ENCODE measurements at regions not wholly inside any gene's neighbourhood (a gene's known extent, or its start where the extent isn't known, plus 50 kb on each side); places are given as distances from the start of the nearest gene placed in this dataset.
"Not testable (repeated sequence)": the region's sequence is repeated elsewhere in the genome, so short reads cannot be mapped to it uniquely, and the experiment has no call there.

GRCh38 chr12:128033473-128033872 lies 233.5 kb upstream of the TMEM132C start:
- no peak for DNase-seq

- DNase-seq, result no peak
These were observed 226.0 kb upstream of the TMEM132C start for GRCh38 chr12:128040971-128041370.

DNA sequence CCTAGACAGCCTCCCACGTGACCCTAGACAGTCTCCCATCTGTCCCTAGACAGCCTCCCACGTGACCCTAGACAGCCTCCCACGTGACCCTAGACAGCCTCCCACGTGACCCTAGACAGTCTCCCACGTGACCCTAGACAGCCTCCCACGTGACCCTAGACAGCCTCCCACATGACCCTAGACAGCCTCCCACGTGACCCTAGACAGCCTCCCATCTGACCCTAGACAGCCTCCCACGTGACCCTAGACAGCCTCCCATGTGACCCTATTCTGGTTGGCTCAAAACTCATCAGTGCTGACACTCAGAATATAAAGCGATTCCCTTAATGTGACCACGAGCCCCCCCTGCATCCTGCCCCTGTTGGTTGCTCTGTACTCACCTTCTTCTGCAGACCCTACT lies 224.7 kb upstream of the TMEM132C start:
- not testable (repeated sequence) for DNase-seq

DNA sequence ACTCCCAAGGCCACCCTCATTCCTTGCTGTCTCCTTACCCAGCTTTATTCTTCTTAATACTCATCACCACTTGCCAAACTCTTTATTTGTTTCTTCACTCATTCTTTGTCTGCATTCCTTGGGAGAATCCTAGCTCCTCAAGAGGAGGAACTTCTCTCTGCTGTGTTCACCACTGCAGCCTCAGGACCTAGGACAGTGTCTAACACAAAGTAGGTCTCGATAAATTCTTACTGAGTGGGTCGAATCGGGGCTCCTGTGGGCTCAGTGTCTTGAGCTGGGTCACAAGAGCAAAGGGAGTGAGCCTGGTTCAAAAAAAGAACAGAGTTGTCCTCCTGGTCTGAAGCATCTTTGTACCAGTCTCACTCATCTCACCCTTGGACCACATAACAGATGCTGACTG lies 224.1 kb upstream of the TMEM132C start:
- no peak for DNase-seq

DNA sequence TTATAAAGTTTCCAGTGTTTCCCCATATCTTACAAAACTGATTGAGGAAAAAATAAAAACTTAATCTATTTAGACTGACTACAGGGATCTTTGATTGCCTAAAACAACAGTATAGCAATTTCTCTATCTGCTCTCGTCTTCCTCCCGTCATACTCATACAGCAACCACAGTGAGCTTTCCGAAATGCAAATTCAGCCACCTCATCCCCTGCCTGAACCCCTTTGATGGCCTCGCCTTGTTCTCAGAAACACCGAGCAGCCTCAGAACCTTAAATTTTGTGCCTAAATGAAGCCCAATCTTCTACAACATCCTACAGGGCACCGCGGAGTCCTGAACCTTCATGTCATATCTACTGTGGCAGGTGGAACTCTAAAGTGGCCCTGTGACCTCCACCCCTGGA lies 223.7 kb upstream of the TMEM132C start:
- no peak for DNase-seq

DNA sequence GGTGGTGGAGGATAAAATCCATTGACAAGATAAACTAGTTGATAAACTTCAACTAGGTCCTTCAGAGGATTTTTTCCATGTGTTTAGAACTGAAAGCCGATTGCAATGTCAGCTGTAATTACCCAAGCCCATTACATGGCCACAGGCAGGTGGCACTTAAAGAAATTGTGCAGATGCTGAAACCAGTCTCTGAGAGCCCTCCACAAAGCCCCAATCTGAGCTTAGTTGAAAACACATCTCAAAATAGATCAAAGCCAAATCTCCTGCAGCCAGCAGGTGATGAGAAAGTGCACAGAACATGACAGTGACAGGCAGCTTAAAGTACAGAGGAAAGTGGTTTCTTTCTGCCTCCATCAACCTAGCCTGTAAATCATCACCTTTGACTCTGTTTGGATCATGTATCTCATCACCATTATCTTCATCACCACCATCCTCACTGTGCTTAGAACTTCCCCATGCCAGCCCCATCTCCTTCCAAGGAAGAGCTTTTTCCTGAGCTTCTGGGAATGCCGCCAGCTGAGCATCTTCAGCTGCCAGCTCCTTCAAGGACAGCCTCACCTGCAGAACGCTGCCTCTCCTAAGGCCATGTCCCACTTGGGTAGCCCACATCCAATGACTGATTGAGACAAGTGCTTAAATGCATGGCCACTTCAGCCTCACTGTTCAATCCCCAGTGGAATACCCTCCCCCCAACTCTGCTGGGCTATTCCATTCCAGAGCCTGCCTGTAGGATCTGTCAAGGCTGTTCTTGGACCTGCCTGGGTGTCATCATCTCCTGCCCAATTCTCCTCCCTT lies 219.5 kb upstream of the TMEM132C start:
- no peak for DNase-seq

DNA sequence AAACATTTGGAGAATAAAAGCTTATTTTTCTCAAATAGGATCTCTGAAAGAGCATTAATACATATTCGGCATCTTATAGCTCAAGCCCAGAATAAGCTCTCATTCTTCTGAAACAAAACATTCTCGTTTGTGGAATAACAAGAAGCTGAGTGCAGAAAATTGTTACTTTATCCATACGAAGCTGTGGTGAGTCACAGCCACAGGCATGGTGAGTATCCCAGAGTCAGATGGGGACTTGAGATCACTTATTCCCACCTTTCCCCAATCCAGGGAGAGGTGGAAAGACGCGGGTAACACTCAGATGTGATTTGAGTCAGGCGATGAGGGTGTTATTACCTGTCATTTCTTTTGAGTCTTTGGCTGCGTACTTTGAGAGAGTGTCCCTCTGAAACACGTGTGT lies 214.6 kb upstream of the TMEM132C start:
- DNase-seq, result no peak

DNA sequence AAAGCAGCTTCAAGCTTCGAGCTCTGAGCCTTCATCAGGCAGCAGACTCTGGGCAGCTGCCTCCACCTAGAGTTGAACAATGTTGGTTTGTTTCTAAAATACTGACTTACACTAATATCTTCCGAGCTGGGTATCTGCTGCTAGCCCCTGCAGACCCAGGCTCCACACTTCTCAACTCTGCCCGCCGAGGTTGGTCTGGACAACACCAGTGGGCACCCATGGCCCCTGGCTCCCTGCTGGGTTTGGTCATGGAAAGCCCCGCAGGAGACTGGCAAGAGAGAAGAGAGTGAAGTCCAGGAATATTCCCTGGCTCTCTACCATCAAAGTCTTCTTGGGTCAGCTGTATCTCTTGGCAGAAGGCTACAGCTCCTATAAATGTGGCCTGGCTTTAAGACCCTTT lies 214.2 kb upstream of the TMEM132C start:
- DNase-seq, result no peak

- no peak for DNase-seq
These were observed 211.4 kb upstream of the TMEM132C start for GRCh38 chr12:128055567-128055966.

DNA sequence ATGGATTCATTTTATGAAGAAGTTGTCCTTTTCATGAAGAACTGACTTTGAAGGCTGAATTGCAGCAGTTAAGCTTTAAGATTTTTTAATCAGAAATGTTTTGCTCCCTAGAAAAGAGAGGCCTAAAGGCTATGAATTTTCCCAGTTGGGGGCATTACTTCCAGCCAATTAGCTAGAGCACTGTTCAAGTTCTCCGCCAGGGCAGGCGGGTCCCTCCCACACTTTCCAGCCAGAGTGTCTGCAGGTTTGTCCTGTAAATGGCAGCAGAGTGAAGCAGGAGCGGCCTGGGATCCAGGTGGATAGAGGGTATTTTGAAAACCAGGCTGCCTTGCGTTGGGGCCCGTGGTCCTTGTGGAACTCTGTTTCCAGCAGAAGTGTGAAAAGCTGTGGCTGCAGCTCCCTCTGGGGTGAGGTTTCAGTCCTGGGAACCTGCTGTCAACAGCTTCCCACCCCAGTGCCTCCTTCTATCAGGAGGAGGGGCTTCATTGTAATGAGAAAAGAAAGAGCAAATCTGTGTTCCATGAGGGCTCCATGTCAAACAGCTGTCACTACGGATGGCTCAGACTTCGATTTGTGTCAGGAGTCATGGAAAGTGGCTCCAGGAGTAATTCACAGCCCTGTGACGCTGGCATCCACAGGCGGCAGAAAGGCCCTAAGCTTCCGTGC lies 210.7 kb upstream of the TMEM132C start:
- no peak for DNase-seq

GRCh38 chr12:128057586-128057985 lies 209.4 kb upstream of the TMEM132C start:
- no peak for DNase-seq

DNA sequence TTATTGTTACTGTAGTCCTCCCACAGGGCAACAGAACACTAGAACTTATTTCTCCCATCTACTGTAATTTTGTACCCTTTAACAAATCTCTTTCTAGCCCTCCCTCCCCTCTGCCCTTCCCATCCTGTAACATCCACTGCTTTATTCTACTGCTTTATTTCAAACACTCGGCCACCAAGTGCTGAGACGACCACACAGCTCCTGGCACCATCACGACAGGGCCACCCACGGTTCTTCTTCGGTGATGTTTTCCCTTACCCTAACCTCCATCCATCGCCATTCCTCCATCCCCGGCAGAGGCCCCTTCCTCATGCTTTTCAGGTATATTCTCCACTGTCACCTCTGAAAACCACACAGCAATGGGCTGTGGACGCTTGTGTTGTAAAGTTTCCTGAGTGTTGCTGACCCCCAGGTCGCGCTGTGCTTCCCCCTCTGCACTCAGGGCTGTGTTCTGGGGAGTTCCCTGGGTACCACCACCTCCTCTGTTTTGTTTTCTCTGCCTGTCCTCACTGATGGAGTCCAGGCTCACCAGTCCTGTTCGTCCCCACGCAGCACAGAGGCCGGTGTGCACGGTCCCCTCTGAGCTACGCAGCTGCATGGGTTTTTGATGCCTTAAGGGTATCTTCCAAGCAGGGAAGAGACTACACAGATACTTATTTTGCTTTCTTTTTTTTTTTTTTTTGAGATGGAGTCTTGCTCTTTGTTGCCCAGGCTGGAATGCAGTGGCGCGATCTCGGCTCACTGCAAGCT lies 207.2 kb upstream of the TMEM132C start:
- no peak for DNase-seq

- no peak for DNase-seq
These were observed 198.8 kb upstream of the TMEM132C start for GRCh38 chr12:128068211-128068610.

- DNase-seq, result peak; percentile 58 to 66 (median 60)
These were observed 197.5 kb upstream of the TMEM132C start for GRCh38 chr12:128069359-128069997.

DNA sequence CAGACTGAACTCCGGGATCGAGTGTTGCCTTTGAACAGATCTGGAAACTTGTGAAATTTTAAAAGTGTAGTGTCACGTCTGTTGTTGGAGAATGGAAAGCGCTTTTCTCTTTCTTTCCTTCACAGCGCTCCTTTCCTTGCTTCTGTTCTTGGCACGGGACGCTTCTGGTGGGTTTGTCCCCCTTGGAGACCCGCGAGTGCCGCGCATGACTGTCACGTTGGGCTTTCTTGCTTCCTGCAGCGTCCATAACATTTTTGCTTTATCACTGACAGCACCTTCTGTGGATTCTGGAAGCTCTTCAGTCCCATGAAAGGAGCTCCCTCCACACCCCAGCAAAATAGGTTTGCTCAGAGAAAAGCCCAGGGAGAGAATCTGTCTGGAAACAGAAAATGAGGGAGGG lies 193.0 kb upstream of the TMEM132C start:
- DNase-seq, result no peak

DNA sequence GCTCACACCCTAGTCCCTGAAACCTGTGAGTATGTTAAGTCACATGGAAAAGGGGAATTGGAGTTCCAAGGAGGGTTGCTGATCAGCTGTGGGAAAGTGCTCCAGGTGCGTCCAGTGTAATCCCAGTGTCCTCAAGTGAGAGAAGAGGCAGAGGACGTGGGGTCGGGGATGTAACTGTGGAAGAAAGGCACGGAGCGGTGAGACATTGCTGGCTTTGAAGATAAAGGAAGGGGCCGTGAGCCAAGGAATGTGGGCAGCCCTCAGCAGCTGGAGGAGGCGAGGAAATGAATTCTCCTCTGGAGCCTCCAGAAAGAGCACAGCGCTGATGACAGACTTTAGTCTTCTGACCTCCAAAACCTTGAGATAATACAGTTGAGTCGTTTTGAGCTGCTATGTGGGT lies 191.6 kb upstream of the TMEM132C start:
- DNase-seq, result no peak

DNA sequence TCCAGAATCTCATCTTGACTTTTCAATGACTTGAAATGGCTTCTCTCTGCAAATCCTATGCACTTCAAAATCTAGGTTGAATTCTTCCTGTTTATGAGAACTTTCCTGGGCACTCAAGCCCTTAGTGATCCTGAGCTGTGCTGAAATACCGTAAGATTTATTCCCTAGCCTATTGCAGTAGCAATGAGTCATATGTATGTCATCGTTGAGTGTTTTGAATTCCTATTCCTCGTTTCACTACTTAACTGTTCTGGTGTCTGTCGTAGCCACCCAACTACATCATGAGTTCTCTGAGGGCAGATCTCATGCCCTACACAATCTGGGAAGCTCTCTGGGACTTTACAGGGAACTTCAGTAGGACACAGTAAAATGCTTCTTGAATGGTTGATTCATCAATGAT lies 190.8 kb upstream of the TMEM132C start:
- no peak for DNase-seq

DNA sequence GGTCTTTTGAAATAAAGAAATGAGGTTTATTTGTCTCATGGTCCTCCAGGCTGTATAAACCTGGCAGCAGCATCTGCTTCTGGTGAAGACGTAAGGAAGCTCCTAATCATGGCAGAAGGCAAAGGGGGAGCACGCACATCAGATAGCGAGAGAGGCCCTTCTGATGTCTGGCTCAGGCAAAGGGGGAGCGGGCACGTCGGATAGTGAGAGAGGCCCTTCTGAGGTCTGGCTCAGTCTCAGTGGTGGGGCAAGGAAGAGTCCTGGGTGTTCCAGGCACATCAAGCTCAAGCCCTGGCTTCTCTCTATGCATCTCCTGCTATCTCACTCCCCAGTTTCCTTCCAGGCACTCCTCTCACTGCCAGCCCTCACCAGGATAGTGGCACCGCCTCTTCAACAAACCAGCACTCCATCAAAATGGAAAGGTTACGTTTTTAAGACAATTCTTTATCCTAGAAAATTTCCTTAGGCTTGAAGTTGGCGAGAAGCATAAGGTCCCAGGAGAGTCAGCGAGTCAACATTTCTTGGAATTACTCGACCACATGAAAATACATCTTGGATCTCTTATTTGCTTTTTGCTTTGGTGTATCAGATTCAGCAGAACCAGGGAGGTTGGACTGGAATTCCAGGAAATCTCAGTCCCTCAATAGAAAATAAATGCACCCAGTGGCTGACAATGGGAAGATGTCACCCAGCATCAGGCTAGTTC lies 189.6 kb upstream of the TMEM132C start:
- no peak for DNase-seq

DNA sequence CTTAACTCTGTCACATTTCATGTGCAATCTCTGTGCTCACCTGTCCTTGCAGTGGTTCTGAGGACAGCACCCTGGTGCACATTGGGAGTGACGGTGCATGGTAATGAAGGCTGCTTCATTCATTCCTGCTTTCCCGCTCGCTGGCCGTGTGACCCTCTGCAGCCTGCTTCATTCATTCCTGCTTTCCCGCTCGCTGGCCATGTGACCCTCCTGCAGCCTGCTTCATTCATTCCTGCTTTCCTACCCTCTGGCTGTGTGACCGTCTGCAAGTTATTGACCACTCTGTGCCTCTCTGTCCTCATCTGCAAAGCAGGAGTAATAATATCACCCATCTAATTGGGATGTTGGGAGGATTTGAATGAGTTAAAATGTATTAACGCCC lies 189.1 kb upstream of the TMEM132C start:
- DNase-seq, result no peak

DNA sequence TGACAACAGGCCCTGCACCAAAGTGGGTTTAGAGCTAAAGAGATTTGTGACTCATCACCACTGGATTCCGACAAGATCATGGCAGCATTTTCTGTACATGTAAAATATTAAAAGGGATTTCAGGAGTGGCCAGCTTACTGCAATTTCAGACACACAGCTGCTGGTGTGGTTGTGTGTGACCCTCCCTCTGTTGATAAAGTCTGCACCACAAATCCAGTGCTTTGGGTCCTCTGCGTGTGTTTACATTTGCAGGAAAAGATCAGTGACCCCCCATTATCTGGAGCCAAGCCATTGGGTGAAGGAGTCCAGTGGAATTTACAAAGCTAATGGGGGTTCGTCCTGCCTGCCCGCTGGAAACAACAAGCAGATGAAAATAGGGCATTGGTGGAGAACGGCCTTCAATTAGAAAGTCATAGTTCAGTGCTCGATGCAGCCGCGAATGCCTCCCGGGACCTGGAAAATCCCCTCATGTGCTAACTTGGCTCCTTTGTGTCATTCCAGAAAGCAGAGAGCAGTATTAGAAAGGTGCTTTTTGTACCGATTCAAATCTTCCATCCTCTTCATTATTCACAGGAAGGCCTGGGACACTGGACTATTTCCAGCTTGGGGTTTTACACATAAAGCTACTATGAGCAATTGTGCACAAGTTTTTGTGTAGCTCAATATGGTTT lies 188.5 kb upstream of the TMEM132C start:
- DNase-seq, result no peak

DNA sequence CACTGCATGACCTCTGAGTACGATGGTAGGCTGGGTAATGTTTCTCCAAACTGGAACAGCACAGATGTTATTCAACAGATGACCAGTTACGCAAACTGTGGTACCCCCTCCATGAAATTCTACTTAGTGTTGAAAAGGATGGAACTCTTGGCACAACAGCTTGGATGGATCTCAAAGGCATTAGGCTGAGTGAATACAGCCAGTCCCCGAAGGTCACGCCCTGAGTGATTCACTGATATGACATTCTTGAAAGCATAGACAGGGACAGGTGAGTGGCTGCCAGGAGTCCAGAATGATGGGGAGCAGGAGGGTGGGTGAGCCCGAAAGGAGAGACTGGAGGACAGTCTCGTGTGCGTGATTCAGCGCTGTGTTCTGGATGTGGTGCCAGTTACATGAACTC lies 187.5 kb upstream of the TMEM132C start:
- no peak for DNase-seq

DNA sequence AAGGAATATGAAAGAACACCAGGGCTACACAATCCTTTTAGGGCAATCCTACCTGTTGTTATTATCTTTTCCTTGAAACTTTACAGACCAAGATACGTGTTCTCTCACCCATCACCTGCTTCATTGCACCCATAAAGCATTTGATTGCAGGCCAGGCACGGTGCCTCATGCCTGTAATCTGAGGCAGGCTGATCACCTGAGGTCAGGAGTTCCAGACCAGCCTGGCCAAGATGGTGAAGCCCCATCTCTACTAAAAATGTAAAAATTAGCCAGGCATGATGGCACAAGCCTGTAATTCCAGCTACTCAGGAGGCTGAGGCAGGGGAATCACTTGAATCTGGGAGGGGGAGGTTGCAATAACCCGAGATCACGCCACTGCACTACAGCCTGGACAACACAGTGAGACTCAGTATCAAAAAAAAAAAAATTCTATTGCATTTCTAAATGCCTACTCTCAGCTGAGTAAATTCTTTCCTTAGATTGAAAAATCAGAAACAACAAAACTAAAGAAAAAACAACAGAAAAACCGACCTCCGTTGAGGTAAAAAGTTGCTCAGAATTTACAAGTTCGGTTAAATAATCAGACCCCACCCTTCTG lies 183.7 kb upstream of the TMEM132C start:
- no peak for DNase-seq
